ENCODE measurements at regions not wholly inside any gene's neighbourhood (a gene's known extent, or its start where the extent isn't known, plus 50 kb on each side); places are given as distances from the start of the nearest gene placed in this dataset.
A peak's percentile ranks its signal among the peaks of the same experiment; 100 is the strongest.

DNA sequence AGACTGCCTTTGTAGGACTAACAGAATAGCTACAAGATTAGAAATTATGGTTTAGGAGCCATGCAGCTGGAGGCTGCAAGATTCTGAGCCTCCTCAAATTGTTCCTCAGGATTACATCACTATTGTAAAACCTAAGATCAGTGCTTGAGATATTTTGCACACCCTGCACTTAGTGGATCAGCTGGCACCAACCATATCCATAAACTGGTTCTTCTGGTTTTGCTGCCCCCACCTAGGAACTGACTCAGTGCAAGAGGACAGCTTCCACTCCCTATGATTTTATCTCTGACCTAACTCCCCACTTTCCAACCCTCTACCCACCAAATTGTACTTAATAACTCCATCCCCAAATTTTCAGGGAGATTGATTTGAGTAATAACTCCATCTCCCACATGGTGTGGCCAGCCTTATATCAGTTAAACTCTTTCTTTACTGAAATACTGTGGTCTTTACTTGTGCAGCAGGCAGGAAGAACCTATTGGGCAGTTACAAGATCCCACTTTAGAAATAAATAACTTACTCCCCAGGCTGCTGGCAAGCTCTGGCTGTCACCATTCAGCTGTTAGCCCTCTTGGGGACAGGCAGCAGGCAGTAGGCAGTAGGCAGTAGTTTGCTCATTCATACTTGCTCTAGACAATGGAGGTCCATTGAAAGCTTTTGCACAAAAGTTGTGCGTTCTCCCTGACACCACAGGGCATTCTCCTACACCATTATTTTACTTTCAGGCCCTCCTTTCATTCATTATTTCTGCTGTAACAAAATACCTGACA lies 119.0 kb downstream of the SLC17A6 start:
- H3K36me3 ChIP-seq (ENCODE audit: control insufficient read depth, insufficient read depth, low read length) = no peaks in the 10 kb centered on the region
- H3K27me3 ChIP-seq (ENCODE audit: control insufficient read depth, insufficient read depth, low read length) = no peaks in the 10 kb centered on the region
- H3K9ac ChIP-seq (ENCODE audit: insufficient read depth, low read length) = no peak overlapping the region
- H3K9me3 ChIP-seq (ENCODE audit: control insufficient read depth, insufficient read depth, low read depth, low read length) = no peaks in the 10 kb centered on the region
- H3K4me2 ChIP-seq (ENCODE audit: extremely low read depth, insufficient read depth, low read length) = no peak overlapping the region
- H2AFZ ChIP-seq (ENCODE audit: low read length) = no peak overlapping the region
- no peak overlapping the region for H3K27ac ChIP-seq (ENCODE audit: insufficient read depth, low read length)
- no peaks in the 10 kb centered on the region for H3K4me1 ChIP-seq (ENCODE audit: control insufficient read depth, extremely low read depth, insufficient read depth, low read length)
- no peaks in the 10 kb centered on the region for H3K79me2 ChIP-seq (ENCODE audit: control insufficient read depth, insufficient read depth, low read length)
- no peak for TF ChIP-seq EZH2 (IDR thresholded peaks at IDR 0.05; ENCODE audit: low read length, missing control alignments)
- TF ChIP-seq, protein P1, sequence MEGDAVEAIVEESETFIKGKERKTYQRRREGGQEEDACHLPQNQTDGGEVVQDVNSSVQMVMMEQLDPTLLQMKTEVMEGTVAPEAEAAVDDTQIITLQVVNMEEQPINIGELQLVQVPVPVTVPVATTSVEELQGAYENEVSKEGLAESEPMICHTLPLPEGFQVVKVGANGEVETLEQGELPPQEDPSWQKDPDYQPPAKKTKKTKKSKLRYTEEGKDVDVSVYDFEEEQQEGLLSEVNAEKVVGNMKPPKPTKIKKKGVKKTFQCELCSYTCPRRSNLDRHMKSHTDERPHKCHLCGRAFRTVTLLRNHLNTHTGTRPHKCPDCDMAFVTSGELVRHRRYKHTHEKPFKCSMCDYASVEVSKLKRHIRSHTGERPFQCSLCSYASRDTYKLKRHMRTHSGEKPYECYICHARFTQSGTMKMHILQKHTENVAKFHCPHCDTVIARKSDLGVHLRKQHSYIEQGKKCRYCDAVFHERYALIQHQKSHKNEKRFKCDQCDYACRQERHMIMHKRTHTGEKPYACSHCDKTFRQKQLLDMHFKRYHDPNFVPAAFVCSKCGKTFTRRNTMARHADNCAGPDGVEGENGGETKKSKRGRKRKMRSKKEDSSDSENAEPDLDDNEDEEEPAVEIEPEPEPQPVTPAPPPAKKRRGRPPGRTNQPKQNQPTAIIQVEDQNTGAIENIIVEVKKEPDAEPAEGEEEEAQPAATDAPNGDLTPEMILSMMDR (conservative IDR thresholded peaks at IDR 0.05 in 1 of 2, IDR thresholded peaks at IDR 0.05 in 1 of 2; ENCODE audit: low read depth in 1 of 2, low read length in 2 of 2) = no peak
- no peak overlapping the region for H3K4me3 ChIP-seq (replicated peaks in 1 of 4; ENCODE audit: control extremely low read depth in 1 of 4, insufficient read depth in 1 of 4, low read depth in 3 of 4, low read length in 4 of 4)
- no peaks in the 10 kb centered on the region for H4K20me1 ChIP-seq (ENCODE audit: control insufficient read depth, extremely low read depth, insufficient read depth, low read length)
- DNase-seq (ENCODE audit: low read depth in 2 of 2) = no peak

DNA sequence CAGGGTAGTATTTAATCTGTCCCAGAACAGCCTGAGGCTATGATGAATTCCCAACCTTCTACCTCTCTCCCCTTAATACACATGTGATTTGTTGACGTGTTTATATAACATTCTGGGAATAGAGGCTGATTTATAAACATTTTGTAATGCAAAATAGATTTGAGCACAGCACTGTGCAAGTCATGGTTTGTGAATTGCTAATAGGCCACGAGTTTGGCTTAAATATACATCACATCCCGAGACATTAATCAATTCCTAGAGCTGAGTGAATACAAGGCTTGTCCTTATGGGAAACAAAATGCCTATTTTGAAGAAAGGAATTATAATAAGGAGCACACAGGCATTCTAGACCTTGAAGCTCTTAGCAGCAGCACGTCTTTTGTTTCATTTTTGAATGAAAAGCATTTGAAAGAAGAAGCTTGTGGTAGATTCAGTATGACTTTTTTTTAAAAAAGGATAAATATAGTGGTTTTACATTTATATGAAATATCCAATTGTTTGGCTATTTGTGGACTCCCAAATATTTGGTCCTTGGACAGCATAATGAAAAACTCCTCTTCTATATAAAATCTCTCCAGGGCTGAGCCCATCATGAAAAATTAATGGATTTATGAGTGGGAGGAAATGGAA lies 116.4 kb downstream of the SLC17A6 start:
- no peaks in the 10 kb centered on the region for H3K4me1 ChIP-seq (ENCODE audit: control insufficient read depth, extremely low read depth, insufficient read depth, low read length)
- no peak overlapping the region for H3K4me2 ChIP-seq (ENCODE audit: extremely low read depth, insufficient read depth, low read length)
- H2AFZ ChIP-seq (ENCODE audit: low read length) = no peak overlapping the region
- H4K20me1 ChIP-seq (ENCODE audit: control insufficient read depth, extremely low read depth, insufficient read depth, low read length) = no peaks in the 10 kb centered on the region
- peak; percentile 9 to 72 for DNase-seq (ENCODE audit: low read depth in 2 of 2)
- TF ChIP-seq EZH2 (IDR thresholded peaks at IDR 0.05; ENCODE audit: low read length, missing control alignments) = no peak
- TF ChIP-seq, protein P1 (conservative IDR thresholded peaks at IDR 0.05 in 1 of 2, IDR thresholded peaks at IDR 0.05 in 1 of 2; ENCODE audit: low read depth in 1 of 2, low read length in 2 of 2) = no peak
- no peaks in the 10 kb centered on the region for H3K27me3 ChIP-seq (ENCODE audit: control insufficient read depth, insufficient read depth, low read length)
- no peaks in the 10 kb centered on the region for H3K9me3 ChIP-seq (ENCODE audit: control insufficient read depth, insufficient read depth, low read depth, low read length)
- H3K36me3 ChIP-seq (ENCODE audit: control insufficient read depth, insufficient read depth, low read length) = no peaks in the 10 kb centered on the region
- H3K27ac ChIP-seq (ENCODE audit: insufficient read depth, low read length) = no peak overlapping the region
- no peak overlapping the region for H3K9ac ChIP-seq (ENCODE audit: insufficient read depth, low read length)
- H3K4me3 ChIP-seq (replicated peaks in 1 of 4; ENCODE audit: control extremely low read depth in 1 of 4, insufficient read depth in 1 of 4, low read depth in 3 of 4, low read length in 4 of 4) = no peak overlapping the region
- H3K79me2 ChIP-seq (ENCODE audit: control insufficient read depth, insufficient read depth, low read length) = no peaks in the 10 kb centered on the region

DNA sequence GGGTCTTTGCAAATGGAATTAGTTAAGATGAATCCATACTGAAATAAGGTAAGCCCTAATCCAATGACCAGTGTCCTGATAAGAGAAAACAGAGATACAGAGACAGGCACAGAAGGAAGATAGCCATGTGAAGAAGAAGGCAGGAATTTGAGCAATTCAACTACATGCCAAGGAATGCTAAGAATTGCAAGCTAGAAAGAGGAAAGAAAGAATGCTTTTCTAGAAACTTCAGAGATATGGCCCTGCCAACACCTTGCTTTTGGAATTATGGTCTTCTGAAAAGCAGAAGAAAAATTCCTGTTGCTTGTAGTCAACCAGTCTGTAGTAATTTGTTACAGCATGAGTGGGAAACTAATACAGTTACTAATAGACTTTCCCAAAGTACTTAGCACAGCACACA lies 111.3 kb downstream of the SLC17A6 start:
- Histone ChIP-seq H3K27me3 (ENCODE audit: control insufficient read depth, insufficient read depth, low read length) (no peaks in the 10 kb centered on the region), H3K4me1 (ENCODE audit: control insufficient read depth, extremely low read depth, insufficient read depth, low read length) (no peaks in the 10 kb centered on the region), H3K36me3 (ENCODE audit: control insufficient read depth, insufficient read depth, low read length) (no peaks in the 10 kb centered on the region), H3K4me3 (replicated peaks in 1 of 4; ENCODE audit: control extremely low read depth in 1 of 4, insufficient read depth in 1 of 4, low read depth in 3 of 4, low read length in 4 of 4) (no peak overlapping the region), H3K4me2 (ENCODE audit: extremely low read depth, insufficient read depth, low read length) (no peak overlapping the region), H3K9ac (ENCODE audit: insufficient read depth, low read length) (no peak overlapping the region), H3K27ac (ENCODE audit: insufficient read depth, low read length) (no peak overlapping the region), H3K79me2 (ENCODE audit: control insufficient read depth, insufficient read depth, low read length) (no peaks in the 10 kb centered on the region), H2AFZ (ENCODE audit: low read length) (no peak overlapping the region), H3K9me3 (ENCODE audit: control insufficient read depth, insufficient read depth, low read depth, low read length) (no peaks in the 10 kb centered on the region), H4K20me1 (ENCODE audit: control insufficient read depth, extremely low read depth, insufficient read depth, low read length) (no peaks in the 10 kb centered on the region)
- no peak for TF ChIP-seq EZH2 (IDR thresholded peaks at IDR 0.05; ENCODE audit: low read length, missing control alignments)
- TF ChIP-seq, protein P1 (conservative IDR thresholded peaks at IDR 0.05 in 1 of 2, IDR thresholded peaks at IDR 0.05 in 1 of 2; ENCODE audit: low read depth in 1 of 2, low read length in 2 of 2) = no peak
- peak in 1 of 2 donors; percentile 83 for DNase-seq (ENCODE audit: low read depth in 2 of 2)

Measured in fibroblast of lung (primary cell).